NCI-H526 treated with DMSO at 0.1 percent for 48 hours (cell line): ENCODE measurements at regions not wholly inside any gene's neighbourhood (a gene's known extent, or its start where the extent isn't known, plus 50 kb on each side); places are given as distances from the start of the nearest gene placed in this dataset.

Source experiments
- DNase-seq: peaks from one replicate; lab custom pipeline; 2025; lab: John Stamatoyannopoulos, UW

DNA sequence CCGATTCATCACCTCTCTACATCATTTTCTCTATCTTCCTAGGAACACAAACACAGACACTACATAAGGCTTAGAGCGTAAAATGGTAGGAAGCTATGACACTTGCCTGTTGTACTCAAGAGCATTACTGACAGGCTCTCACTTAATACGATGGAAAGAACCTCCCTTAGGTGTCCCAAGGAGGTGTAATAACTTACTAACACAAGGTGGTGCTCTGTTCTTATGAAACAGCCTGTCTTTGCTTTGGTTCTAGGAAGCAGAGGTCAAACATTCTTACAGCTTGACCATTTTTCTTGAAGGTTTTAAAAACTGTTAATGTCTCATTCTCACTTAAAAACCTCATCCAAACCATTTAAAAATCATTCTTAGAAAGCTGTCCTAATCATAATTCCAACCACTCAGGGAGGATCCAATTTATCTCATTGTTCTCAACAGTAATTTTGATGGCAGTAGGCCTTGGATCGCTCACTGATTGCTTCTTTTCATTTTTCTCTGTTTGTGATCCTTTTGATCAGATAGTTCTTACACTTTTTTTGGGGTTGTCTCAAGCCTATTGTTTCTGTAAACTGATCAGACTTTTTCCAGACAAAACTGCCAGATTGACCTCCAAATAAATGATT is 317.8 kb upstream of the AGTR1 start:
- peak; percentile 76 for DNase-seq

DNA sequence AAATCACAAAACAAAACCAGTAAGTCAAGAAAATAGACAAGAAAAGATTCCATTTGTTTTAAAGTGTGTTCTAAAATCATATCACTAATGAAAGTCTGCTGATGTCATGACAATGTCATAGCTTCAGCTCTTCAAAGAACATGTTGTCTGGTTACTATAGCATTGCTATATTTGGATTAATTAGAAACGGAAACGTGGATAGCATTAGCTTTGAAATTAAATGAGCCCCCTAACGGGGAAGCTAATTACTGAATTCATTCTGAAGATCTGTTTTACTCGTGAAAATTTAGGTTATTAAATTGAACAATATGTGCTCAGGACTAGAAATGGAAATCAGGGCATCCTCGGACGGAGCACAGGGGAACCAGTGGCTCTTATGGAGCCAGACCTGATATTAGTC is 316.7 kb upstream of the AGTR1 start:
- DNase-seq, result no peak

- DNase-seq, result no peak
Measured at GRCh38 chr3:148389916-148390315, 307.8 kb upstream of the AGTR1 start.

GRCh38 chr3:148395821-148396220 is 301.9 kb upstream of the AGTR1 start:
- no peak for DNase-seq

DNA sequence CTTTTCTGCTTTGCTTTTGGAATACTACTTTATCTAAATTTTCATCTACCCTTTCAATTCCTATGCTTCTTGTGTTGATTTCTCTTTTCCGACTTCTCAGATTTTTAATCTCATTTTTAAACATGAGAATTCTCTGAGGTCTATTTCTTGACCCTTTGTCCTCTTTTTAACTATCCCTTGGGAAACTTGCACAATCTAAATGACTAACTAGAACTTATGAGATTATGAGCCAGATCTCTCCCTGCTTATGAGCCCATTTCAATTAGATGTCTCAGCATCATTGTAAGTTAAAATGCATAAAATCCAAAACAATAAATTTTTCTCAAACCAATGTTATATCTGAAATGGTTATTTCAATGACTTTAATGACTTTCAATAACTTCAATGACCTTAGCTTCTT is 296.9 kb upstream of the AGTR1 start:
- no peak for DNase-seq

GRCh38 chr3:148408667-148409066 is 289.0 kb upstream of the AGTR1 start:
- DNase-seq, result no peak

DNA sequence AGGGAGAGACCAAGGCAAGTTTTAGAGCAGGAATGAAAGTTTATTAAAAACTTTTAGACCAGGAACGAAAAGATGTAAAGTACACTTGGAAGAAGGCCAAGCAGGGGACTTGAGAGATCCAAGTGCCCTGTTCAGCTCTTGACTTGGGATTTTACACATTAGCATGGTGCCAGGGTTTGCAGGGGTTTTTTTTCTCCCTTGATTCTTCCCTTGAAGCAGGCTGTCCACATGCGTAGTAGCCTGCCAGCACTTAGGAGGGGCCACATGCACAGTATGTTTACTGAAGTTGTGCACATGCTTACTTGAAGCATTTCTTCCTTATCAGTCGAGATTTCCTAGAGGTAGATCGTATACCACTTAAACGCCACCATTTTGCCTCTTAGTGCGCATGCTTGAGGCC is 277.5 kb upstream of the AGTR1 start:
- DNase-seq, result no peak

DNA sequence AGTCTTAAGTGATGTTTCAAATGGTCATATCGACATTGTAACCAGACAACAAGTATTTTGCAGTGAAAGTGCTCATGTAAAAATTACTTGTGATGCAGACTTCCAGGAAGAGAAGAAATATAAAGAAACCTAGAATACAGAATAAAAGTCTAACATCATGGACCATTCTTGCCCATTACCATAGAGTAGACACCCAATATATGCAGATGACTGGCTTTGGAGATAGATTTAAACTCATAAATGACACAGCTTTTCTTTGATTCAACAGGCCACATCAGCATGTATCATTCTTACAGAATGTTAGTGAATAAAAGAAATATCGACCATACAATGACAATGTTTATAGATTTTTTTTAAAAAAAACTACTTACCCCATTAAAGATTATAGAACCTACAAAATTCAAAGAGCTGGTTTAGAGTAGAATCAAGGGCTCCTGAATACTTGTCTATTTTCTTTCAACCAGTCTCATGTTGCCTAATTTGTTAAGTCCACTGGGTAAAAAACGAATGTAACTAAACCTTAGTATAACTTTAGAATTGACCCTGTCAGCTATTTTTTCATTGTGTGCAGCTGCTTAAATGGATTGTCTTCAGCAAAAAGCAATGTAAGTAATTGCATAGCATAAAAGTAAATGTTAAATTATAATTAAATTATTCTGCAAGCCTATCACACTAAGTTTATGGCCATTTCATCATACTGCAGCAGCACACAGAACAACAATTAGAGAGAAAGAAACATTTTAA is 268.7 kb upstream of the AGTR1 start:
- no peak for DNase-seq

GRCh38 chr3:148433665-148434064 is 264.0 kb upstream of the AGTR1 start:
- no peak for DNase-seq

GRCh38 chr3:148435534-148435933 is 262.2 kb upstream of the AGTR1 start:
- no peak for DNase-seq

- DNase-seq, result no peak
Measured at GRCh38 chr3:148439254-148439822, 258.4 kb upstream of the AGTR1 start.

GRCh38 chr3:148441191-148441590 is 256.5 kb upstream of the AGTR1 start:
- DNase-seq, result no peak

GRCh38 chr3:148450819-148451218 is 246.9 kb upstream of the AGTR1 start:
- no peak for DNase-seq

DNA sequence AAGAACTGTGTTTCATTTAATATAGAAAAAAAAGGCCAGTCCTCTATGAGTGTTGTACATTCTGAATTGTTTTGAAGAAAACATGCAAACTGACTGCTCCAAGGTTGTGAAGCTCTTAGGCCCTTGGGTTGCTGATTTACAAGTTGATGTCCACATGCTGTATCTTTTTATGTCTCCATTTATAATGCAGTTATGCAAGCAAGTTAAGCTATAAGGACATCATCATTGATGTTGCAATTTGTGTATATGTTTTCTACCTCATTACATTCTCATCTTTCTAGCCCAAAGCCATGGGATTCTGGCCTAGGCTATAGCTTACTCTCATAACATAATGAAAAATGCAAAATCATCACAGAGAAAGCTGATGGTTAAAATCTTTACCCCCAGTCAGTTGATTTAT is 245.7 kb upstream of the AGTR1 start:
- no peak for DNase-seq

DNA sequence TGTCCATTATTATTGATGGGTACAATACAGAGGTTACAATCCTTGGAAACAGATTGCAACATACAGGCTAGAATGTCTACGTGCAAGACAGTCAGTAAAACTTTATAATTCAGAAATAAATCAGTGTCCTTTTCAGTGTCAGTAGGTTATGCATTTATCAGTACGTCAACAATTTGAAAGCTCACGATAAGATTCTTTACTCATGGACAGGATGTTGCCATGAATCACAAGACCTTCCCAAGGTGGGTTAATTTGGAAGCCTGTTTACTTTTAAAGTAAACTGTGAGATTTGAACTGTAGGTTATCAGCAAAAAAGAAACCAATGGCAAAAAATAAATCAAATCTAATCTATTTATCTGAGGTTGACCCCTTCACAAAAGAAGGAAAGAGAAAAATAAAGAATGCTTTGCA is 243.9 kb upstream of the AGTR1 start:
- no peak for DNase-seq

- DNase-seq, result no peak
Measured at GRCh38 chr3:148455098-148455497, 242.6 kb upstream of the AGTR1 start.

DNA sequence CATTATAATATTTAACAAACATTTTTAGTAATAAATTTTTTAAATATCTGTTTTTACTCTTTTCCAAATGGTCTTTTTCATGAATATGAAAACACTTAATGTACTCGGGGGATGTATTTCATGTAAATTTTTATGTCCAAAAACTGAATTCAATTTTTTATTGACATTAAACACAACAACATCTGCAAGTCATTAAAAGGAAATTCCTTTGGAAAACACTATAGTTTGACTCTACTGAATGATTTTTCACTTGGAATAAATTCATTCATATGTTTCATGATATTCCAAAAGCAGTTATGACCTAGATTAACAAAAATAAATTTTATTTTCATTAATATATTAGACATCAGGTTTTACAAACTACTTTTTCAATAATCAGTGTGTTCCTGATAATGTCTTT is 239.8 kb upstream of the AGTR1 start:
- no peak for DNase-seq

- DNase-seq, result no peak
Measured at GRCh38 chr3:148459931-148460513, 237.7 kb upstream of the AGTR1 start.

DNA sequence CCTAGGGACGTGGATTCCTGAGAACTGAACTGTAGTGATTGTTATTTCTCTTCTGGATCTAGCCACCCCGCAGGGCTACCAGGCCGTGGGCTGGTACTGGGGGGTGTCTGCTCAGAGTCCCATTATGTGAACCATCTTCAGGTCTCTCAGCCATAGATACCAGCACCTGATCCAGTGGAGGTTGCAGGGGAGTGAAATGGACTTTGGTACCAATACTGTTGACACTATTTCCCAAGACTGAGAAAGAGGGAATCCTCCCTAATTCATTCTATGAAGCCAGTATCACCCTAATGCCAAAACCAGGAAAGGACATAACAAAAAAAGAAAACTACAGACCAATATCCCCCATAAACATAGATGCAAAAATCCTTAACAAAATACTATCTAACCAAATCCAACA is 237.0 kb upstream of the AGTR1 start:
- no peak for DNase-seq

DNA sequence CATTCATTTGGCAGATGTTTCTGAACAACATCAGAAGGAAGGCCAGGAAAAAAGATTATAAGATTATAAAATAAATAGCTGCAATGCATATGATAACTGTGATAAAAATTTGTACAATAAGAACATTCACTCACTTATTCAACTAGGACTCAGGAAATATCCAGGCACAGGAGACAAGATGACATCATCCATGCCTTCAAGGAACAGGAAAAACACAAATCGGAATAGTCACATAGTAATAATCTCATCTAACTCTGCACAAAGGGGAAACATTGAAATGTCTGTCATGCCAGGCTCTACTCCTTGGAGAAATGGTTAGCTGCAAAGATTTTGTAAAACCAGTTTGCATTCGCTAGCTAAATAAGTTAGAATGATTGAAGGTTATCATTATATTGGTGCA is 233.5 kb upstream of the AGTR1 start:
- DNase-seq, result no peak

DNA sequence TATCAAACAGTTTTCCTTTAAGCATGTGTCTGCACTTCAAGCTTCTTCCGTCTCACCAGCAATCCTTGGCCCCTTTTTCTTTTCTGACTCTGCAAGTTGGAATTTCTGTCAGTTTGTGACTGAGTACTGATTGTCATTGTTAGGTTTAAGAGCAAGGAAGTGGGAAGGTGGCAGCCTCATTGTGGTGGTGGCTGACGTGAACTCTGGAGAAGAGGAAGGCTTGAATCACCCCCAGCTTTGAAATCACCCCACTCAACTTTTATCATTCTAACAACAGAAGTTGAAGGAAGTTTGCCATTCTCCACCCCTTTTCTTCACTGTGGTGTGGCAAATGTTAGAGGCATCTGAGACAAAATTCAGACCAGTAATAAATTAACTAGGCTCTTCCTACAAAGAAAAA is 231.6 kb upstream of the AGTR1 start:
- no peak for DNase-seq

GRCh38 chr3:148466980-148467740 is 230.5 kb upstream of the AGTR1 start:
- no peak for DNase-seq

GRCh38 chr3:148477375-148477774 is 220.3 kb upstream of the AGTR1 start:
- no peak for DNase-seq
